HG03469 (cell line): ENCODE measurements at regions not wholly inside any gene's neighbourhood (a gene's known extent, or its start where the extent isn't known, plus 50 kb on each side); places are given as distances from the start of the nearest gene placed in this dataset.
"Not testable (repeated sequence)": the region's sequence is repeated elsewhere in the genome, so short reads cannot be mapped to it uniquely, and the experiment has no call there.

Experiments
- ATAC-seq: cut with Tn5 transposase; IDR thresholded peaks from one replicate; pipeline ENCODE4 v1.9.1; 2021; ENCODE audit warnings: mild to moderate bottlenecking, moderate library complexity, moderate number of reproducible peaks; ENCODE audit not compliant: unreplicated experiment

DNA sequence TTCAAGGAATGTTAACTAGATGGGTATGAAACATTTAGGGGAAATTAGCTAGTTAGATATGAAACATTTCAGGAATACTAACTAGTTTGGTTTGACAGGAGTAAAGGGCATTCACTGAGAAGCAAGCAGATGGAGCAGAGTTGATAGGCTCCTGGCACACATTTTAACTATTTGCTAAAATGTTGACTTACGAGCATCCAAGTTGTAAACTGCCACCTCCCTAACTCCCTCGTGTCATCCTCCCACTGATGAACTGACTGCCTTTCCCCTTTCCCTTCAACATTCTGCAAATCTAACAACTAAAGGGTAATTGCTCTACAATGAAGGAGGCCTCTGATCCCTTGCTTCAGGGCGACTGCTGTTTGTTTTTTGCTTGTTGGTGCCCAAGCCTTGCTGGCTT, 580.4 kb upstream of the FAM98A start:
- no peak for ATAC-seq

DNA sequence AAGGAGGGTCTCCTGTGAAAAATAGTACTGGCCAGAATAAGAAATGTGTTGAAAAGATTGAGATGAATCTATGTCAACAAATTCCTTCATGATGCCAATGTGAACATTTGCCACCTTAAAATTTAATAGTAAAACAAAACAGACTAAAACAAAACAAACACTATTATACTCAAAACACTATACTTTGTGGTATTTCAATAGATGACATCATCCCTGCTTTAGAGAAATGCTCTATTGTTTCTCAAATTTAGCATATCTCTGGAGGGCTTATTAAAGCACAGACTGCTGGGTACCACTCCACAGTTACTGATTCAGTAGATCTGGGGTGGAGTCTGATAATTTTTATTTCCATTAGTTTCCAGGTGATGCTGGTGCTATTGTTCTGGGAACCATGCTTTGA, 579.4 kb upstream of the FAM98A start:
- ATAC-seq, result no peak

DNA sequence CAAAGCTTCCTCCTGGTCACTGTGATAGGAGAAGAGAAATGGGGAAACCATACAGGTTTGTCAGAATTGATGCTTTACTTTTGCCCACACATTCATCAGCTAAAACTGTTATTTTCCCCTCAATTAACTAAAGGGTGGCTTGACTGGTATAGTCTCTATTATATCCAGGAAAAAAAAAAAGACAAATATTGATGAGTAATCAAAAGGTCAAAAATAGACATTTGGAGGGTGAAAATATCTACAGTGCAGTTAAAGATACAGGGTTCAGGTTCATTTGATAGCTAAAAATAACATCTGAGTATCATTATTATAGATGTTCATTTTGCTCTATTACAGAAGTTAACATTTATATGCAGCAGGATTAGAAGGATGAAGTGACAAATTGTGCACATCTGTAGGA, 577.6 kb upstream of the FAM98A start:
- ATAC-seq, result no peak

DNA sequence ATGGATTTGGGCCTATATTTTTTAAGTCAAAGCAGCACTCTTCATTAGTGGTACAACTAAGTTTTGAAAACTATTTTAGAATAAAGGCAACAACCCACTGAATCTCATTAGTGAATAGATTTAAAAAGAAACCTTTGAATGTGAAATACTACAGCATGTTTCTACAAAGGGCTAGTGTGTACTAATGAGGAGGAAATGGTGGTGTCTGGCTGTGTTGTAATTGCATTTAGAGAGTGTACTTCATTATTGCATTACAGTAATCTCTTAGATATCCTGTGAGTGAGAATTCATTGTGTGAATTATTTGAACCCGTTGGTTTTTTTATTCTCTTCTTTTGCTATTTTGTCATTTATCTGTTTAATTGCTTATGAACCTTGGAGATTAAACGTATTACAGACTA, 575.4 kb upstream of the FAM98A start:
- no peak for ATAC-seq

DNA sequence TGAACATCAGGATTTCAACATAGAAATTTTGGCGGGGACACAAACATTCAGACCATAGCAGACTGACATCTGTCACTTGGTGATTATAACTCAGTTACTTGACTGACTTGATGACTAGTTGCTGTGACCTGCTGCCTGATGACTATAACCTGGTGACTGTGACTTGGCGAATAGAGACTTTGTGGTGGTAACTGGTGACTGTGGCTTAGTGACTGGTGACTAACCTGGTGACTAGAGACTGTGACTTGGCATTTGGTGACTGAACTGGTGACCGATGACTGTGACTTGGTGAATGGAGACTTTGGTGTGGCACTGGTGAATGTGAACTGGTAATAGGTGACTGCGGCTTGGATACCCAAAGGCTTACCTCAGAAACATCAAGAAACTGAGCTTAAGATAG, 563.1 kb upstream of the FAM98A start:
- ATAC-seq, result no peak

DNA sequence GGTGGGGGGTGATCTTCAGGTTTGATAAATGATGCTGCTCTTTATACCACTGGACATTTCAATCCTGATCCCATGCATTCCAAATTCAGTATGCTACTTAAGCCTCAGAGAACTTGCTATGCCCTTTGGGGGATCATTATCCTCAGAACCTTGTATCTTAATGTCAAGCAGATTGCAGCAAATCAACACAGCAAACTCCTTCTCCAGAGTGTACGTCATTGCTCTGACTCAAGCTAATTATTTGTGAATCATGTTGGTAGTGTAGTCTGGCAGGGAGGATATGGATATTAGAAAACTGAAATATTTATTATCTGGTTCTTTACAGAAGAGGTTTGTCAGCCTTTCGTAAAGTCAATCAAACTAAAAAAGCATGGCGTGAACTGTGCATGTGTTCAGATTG, 562.5 kb upstream of the FAM98A start:
- ATAC-seq, result no peak

DNA sequence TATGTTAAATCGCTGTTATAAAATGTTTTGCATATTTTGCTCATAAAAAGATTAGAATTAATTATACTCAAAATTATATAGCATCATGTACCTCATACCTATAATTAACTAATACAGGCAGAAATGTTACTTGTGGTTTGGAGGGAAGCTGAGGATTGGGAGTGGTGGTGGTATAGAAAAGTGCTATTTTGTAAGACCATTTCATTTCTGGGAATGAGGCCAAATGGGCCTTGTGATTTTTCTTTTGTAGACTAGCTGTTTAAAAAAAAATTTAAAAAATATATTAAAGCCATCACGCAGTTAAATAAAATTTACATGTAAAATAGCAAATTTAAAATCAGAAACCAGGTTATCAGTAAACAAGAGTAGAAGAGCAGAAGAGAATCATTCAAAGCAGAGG, 560.8 kb upstream of the FAM98A start:
- ATAC-seq, result no peak

DNA sequence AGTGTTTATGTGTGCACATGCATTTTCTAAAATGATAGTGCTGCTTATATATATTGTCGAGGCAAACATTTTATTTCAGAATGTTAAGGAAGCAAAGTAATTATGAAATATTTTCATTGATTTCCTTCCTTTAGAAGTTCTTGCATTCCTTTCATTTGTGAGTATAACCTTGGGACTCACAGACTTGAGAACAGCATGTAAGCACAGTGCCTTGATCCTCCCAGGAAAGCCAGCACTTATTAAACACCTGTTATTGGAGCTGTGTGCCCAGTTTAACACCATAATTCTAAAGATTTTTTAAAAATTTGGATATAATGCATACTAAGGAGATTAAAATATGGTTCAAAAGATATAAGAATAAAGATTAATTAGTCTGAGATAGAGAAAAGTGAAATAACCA, 554.4 kb upstream of the FAM98A start:
- ATAC-seq, result no peak

DNA sequence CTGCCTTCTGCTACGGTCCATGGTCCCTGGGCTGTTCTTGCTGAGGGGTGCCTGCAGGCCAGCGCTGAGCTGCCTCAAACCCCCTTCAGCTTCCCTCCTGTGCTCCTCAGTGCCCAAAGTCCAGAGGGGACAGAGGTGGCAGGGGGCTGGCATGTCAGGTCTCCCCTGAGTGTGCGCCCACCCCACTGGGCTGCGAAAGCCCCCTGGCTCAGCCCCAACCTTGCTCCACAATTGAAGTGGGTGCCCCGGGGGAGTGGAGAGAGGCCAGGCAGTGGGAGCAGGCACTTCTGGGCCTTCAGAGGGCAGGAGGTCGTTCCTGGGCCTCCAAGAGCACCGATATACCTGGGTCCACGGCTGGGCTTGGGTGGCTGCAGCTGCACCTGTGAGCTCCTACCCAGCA, 548.7 kb upstream of the FAM98A start:
- no peak for ATAC-seq

DNA sequence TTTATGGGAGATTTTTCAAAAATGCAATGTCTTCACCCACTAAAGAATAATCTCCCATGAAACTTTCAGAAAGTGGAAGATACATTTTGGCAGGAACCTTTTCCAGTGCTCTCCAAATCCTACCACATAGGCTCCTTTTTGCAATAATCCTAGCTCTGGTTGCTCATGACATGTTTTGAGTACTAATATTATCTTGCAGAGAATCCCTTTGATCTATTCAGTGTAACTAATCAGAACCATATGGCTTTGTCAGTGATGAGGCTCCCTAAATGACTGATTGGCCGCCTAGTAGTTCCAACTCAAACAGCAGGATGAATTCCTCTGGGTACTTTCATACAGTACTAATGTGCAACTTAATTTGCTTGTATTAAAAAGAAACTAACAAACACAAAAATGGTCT, 544.0 kb upstream of the FAM98A start:
- ATAC-seq, result no peak

DNA sequence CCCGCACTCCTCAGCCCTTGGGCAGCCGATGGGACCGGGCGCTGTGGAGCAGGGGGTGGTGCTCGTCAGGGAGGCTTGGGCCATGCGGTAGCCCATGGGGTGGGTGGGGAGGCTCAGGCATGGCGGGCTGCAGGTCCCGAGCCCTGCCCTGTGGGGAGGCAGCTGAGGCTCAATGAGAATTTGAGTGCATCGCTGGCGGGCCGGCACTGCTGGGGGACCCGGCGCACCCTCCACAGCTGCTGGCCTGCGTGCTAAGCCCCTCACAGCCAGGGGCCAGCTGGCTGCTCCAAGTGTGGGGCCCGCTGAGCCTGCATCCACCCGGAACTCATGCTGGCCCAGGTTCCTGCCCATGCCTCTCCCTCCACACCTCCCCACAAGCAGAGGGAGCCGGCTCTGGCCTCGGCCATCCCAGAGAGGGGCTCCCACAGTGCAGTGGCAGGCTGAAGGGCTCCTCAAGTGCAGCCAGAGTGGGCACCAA, 543.5 kb upstream of the FAM98A start:
- ATAC-seq, result not testable (repeated sequence)

DNA sequence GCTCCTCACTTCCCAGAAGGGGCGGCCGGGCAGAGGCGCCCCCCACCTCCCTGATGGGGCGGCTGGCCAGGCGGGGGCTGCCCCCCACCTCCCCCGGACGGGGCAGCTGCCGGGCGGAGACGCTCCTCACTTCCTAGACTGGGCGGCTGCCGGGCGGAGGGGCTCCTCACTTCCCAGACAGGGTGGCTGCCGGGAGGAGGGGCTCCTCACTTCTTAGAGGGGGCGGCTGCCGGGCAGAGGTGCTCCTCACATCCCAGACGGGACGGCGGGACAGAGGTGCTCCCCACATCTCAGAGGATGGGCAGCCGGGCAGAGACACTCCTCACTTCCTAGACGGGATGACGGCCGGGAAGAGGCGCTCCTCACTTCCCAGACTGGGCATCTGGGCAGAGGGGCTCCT, 534.0 kb upstream of the FAM98A start:
- ATAC-seq, result not testable (repeated sequence)

DNA sequence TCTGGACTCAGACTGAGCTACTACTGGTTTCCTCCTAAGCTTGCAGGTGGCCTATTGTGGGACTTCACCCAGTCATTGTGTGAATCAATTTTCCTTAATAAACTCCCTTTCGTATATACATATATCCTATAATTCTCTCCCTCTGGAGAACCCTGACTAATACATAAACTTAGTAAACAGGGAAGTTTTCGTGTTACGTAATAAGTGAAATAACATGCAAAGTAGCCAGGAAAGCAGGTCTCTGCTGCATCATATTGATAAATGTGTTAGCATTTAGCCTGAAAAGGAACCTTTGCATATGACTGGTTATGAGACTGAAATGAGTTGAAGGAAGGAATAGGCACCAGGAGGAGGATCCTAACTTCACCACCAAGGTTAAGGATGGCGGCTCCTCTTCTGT, 527.2 kb upstream of the FAM98A start:
- ATAC-seq, result no peak

DNA sequence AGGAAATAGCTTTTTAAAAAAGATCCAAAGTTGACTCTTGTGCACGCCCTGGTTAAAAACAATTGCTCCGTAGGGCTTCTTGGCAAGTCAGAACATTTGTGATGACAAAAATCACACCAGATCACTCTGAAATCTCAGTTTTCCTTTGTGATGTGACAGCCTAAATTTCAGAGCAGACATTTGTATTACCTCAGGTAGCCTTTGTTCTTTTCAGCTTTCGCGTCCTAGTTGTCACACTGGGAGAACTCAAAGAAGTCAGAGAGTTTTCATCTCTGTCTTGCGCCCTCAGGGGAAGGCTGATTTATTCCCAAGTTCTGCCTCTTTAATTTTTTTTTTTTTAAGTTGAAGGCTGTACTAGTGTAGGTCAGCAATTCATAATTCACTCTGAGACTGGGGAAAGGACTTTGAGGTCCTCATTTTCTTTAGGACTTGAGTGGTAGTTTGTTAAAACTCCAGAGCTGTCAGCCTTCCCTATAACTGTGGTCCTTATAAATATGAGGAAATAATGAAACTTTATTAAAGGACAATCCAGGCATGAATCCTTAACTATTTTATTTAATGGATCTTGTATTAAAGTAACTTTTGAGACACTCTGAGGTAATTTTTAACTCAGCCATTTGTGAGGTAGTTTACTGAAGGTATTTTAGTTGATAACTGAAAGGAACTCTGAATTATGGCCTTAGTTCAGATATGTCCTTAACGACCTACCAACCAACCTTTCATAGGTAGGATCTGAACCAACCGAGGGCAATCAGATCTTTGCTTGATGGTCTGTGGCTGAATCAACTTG, 525.1 kb upstream of the FAM98A start:
- no peak for ATAC-seq

DNA sequence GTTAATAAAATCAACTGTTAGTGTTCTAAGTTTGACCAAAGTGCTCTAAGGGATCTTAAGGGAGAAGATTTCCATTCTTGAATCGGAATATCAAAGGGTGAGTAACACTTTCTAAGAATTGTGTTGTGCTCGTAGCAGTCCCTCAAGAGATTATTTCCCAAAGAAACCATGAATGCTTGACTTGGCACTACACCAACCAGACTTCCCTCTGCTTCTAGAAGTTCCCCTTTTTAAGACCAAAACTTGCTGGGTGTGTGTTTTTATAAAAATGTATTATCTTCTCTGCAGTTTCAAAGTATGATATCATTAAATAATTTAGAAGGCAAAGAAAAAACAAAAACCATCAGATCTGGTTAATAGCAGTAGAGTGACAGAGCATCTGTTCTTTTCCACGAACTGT, 522.0 kb upstream of the FAM98A start:
- ATAC-seq, result no peak

DNA sequence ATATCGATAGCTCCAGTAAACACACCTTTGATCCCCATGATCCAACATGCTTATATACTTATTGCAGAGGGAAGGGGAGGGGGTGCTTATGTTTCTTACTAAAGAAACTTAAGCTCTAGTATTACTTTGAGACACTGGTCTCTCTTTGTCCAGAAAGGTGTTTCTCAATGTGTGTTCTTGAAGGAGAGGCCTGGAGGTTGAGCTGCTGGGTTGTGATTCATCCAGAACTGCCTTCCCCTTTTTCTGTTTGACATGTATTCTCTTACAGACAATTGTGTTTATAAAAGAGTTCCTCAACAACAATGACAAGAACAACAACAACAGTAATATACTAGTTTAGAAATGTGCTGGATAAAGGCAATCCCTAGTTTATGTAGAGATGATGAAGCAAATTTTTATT, 516.0 kb upstream of the FAM98A start:
- no peak for ATAC-seq

DNA sequence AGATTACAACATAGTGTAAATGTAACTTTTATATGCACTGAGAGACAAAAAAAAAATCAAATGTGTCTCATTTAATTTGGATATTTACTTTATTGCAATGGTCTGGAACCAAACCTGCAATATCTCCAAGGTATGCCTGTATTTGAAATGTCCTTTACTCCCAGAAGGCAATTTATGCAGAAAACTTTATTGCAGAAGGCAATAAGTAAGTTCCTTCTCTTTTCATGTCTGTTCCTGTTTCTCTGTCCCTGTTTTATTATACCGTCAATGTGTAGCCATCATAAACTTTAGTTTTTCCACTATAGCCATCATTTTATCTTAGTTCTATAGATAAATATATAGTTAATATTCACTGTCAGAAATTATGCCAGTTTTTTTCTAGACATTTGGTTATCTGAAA, 513.1 kb upstream of the FAM98A start:
- ATAC-seq, result no peak

DNA sequence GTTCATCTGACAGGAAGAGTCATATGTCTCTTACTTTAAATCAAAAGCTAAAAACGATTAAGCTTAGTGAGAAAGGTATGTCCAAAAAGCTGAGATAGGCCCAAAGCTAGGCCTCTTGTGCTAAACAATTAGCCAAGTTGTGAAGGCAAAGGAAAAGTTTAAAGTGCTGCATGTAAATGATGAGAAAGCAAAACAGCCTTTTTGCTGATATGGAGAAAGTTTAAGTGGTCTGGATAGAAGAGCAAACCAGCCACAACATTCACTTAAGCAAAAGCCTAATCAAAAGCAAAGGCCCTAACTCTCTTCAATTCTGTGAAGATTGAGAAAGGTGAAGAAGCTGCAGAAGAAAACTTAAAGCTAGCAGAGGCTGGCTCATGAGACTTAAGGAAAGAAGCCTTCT, 511.3 kb upstream of the FAM98A start:
- ATAC-seq, result no peak

DNA sequence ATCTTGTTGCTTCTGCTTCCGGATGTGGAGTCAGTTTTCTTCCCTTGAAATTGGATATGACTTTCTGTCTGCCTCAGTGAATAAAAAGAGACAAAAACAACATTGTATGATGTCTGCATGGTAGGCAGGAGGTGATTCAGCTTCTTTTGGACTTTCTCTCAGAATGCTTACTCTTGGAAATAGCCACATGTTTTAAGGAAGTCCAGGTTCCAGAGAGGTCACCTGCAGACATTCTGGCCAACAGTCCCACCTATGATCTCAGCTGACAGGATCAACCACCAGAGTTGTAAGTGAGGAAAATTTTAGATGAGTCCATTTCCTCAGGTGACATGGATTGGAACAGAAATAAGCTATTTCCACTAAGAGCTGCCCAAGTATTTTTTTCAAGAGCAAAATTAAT, 508.7 kb upstream of the FAM98A start:
- no peak for ATAC-seq

DNA sequence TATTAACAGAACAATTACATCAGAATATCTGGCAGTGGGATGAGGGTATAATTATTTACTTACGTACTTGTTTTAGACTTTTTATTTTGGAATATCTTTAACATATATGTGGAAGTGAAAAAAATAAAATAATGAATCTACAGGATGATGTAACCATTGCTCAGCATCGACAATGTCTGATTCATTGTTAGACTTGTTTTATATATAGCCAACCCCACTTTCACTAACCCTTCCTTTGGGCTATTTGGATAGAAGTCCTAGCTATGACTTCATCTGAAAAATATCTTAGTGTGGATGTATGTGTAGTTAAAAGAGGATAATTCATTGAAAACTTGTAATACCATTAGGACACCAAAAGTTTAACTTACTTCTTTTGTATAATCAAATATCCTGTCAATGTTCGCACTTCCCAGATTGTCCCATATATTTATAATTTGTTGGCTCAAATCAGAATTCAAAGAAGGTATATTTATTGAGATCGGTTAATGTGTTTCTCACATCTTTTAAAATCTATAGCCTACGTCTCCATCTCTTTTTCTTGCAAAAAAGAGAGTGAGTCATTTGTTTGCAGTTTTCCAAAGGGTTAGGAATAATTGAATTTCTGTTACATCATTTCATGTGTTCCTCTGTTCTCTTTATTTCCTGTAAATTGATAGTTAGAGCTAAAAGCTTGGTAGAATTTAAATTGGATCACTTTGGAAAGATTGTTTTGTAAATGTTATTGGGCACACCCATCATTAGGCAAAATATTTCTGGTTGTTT, 506.1 kb upstream of the FAM98A start:
- ATAC-seq, result no peak

DNA sequence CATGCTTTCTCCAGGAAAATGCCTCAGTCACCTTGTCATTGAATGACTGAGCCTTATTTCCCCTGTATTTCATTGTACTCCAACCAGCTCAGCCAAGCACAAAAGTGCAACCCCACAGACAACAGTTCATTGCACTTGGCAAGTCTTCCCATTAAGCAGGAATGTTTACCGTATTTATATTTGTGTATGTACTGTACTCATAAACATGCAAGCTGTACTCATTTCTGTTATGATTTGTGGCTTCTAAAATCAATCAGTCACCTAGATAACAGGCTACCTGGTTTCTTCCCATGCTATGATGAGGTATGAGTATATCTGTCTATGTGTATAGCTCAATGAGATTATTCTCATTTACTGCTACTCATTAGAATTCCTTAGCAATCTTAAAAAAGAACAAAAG, 505.5 kb upstream of the FAM98A start:
- no peak for ATAC-seq

DNA sequence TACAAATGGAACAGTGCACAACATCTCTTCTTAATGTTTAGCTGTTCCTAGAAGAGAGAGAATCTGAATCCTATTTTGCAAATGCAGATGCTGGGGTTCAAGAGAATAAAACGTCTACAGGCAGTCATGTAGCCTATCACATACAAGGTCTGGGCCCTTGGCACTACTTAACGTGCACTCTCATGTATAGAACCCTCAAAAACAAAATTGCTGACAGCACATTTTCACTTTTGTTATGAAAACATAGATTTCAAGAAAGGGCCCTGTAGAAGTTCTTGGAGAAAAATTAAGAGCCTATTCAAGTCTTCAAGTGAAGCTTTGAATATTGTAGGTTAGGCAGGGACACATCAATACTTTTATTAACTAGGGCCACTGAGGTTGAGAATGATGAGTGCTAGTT, 504.3 kb upstream of the FAM98A start:
- ATAC-seq, result no peak
